ENCODE measurements at regions not wholly inside any gene's neighbourhood (a gene's known extent, or its start where the extent isn't known, plus 50 kb on each side); places are given as distances from the start of the nearest gene placed in this dataset.

DNA sequence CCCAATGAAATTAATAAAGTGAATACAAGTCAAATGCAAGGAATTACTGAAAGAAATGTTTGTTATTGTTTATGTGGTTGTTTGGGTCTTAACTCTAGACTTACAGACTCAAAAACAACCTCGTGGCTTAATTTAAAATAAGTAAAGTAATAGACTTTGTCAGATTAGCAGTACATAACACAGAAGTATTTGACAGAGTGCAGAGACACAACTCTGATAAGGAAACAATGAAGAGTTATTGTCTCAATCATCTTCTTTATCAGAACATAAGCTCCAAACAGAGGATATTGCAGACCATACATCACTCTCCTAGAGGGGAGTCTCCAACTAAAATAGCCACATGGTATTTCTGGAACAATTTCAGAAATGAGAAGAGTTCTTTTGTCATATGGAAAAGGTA is 487.7 kb upstream of the HS3ST5 start (continued):
- TF ChIP-seq, protein P1, sequence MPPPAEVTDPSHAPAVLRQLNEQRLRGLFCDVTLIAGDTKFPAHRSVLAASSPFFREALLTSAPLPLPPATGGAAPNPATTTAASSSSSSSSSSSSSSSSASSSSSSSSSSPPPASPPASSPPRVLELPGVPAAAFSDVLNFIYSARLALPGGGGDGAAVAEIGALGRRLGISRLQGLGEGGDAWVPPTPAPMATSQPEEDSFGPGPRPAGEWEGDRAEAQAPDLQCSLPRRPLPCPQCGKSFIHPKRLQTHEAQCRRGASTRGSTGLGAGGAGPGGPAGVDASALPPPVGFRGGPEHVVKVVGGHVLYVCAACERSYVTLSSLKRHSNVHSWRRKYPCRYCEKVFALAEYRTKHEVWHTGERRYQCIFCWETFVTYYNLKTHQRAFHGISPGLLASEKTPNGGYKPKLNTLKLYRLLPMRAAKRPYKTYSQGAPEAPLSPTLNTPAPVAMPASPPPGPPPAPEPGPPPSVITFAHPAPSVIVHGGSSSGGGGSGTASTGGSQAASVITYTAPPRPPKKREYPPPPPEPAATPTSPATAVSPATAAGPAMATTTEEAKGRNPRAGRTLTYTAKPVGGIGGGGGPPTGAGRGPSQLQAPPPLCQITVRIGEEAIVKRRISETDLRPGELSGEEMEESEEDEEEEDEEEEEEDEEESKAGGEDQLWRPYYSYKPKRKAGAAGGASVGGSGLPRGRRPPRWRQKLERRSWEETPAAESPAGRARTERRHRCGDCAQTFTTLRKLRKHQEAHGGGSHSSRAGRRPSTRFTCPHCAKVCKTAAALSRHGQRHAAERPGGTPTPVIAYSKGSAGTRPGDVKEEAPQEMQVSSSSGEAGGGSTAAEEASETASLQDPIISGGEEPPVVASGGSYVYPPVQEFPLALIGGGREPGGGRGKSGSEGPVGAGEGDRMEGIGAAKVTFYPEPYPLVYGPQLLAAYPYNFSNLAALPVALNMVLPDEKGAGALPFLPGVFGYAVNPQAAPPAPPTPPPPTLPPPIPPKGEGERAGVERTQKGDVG (CRISPR knock-in tag; IDR thresholded peaks at IDR 0.05) = no peak
- TF ChIP-seq NBN (IDR thresholded peaks at IDR 0.05) (no peak), BACH1 (IDR thresholded peaks at IDR 0.05; ENCODE audit: borderline replicate concordance) (no peak), TARDBP (IDR thresholded peaks at IDR 0.05; ENCODE audit: borderline replicate concordance) (no peak), RELA (IDR thresholded peaks at IDR 0.05; ENCODE audit: borderline replicate concordance, partially characterized antibody) (no peak), NFXL1 (IDR thresholded peaks at IDR 0.05; ENCODE audit: borderline replicate concordance) (no peak), POU2F2 (IDR thresholded peaks at IDR 0.05; ENCODE audit: borderline replicate concordance, low read depth, low read length) (no peak), FOXK2 (IDR thresholded peaks at IDR 0.05) (no peak), PAX5 (IDR thresholded peaks at IDR 0.05; ENCODE audit: borderline replicate concordance, low read depth, low read length) (no peak), ZNF217 (IDR thresholded peaks at IDR 0.05) (no peak), ETV6 (conservative IDR thresholded peaks at IDR 0.05 in 1 of 2, IDR thresholded peaks at IDR 0.05 in 1 of 2; ENCODE audit: borderline replicate concordance in 1 of 2, low read depth in 1 of 2) (no peak)
- TF ChIP-seq, protein P2, sequence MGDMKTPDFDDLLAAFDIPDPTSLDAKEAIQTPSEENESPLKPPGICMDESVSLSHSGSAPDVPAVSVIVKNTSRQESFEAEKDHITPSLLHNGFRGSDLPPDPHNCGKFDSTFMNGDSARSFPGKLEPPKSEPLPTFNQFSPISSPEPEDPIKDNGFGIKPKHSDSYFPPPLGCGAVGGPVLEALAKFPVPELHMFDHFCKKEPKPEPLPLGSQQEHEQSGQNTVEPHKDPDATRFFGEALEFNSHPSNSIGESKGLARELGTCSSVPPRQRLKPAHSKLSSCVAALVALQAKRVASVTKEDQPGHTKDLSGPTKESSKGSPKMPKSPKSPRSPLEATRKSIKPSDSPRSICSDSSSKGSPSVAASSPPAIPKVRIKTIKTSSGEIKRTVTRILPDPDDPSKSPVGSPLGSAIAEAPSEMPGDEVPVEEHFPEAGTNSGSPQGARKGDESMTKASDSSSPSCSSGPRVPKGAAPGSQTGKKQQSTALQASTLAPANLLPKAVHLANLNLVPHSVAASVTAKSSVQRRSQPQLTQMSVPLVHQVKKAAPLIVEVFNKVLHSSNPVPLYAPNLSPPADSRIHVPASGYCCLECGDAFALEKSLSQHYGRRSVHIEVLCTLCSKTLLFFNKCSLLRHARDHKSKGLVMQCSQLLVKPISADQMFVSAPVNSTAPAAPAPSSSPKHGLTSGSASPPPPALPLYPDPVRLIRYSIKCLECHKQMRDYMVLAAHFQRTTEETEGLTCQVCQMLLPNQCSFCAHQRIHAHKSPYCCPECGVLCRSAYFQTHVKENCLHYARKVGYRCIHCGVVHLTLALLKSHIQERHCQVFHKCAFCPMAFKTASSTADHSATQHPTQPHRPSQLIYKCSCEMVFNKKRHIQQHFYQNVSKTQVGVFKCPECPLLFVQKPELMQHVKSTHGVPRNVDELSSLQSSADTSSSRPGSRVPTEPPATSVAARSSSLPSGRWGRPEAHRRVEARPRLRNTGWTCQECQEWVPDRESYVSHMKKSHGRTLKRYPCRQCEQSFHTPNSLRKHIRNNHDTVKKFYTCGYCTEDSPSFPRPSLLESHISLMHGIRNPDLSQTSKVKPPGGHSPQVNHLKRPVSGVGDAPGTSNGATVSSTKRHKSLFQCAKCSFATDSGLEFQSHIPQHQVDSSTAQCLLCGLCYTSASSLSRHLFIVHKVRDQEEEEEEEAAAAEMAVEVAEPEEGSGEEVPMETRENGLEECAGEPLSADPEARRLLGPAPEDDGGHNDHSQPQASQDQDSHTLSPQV (IDR thresholded peaks at IDR 0.05) = no peak
- TF ChIP-seq, protein P3, sequence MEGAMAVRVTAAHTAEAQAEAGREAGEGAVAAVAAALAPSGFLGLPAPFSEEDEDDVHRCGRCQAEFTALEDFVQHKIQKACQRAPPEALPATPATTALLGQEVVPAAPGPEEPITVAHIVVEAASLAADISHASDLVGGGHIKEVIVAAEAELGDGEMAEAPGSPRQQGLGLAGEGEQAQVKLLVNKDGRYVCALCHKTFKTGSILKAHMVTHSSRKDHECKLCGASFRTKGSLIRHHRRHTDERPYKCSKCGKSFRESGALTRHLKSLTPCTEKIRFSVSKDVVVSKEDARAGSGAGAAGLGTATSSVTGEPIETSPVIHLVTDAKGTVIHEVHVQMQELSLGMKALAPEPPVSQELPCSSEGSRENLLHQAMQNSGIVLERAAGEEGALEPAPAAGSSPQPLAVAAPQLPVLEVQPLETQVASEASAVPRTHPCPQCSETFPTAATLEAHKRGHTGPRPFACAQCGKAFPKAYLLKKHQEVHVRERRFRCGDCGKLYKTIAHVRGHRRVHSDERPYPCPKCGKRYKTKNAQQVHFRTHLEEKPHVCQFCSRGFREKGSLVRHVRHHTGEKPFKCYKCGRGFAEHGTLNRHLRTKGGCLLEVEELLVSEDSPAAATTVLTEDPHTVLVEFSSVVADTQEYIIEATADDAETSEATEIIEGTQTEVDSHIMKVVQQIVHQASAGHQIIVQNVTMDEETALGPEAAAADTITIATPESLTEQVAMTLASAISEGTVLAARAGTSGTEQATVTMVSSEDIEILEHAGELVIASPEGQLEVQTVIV (IDR thresholded peaks at IDR 0.05; ENCODE audit: borderline replicate concordance, partially characterized antibody) = no peak
- TF ChIP-seq, protein P4, sequence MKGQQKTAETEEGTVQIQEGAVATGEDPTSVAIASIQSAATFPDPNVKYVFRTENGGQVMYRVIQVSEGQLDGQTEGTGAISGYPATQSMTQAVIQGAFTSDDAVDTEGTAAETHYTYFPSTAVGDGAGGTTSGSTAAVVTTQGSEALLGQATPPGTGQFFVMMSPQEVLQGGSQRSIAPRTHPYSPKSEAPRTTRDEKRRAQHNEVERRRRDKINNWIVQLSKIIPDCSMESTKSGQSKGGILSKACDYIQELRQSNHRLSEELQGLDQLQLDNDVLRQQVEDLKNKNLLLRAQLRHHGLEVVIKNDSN (IDR thresholded peaks at IDR 0.05; ENCODE audit: borderline replicate concordance, extremely low read length, insufficient read depth, low read depth, low read length) = no peak
